Erythroblast (primary cell): ENCODE measurements at regions not wholly inside any gene's neighbourhood (a gene's known extent, or its start where the extent isn't known, plus 50 kb on each side); places are given as distances from the start of the nearest gene placed in this dataset.

ENCODE experiments used
- GATA1 ChIP-seq: IDR thresholded peaks from 2 replicates; pipeline ENCODE4 v1.6.1; 2011; ENCODE audit warnings: low read depth, mild to moderate bottlenecking, control low read depth, low read length, moderate library complexity
- POLR2A ChIP-seq: IDR thresholded peaks from 2 replicates; pipeline ENCODE4 v1.6.1; 2011; ENCODE audit warnings: mild to moderate bottlenecking, low read length

DNA sequence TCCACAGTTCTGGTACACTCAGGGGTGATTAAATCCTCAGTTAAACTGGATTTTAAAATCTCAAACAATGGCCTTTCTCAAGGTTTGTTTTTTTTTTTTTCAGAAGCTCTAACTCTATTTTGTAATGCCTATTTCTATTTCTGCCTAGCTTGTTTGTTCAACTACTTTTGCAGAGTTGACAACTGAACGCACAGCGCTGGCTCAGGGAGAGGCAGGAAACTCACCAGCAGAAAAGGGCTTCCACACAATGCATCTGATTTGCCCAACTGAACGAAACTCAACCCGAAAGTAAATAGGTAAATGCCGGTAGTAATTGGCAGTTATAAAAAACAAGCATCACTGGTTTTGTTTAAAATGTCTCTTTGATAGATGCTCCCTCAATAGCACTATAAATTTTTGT lies 52.7 kb upstream of the CNEP1R1 start:
- TF ChIP-seq POLR2A (no peak), GATA1 (no peak)
